HG03520 (cell line): ENCODE measurements at regions not wholly inside any gene's neighbourhood (a gene's known extent, or its start where the extent isn't known, plus 50 kb on each side); places are given as distances from the start of the nearest gene placed in this dataset.

Experiments
- ATAC-seq: cut with Tn5 transposase; IDR thresholded peaks from one replicate; pipeline ENCODE4 v1.9.1; 2021; ENCODE audit warnings: mild to moderate bottlenecking, moderate library complexity; ENCODE audit not compliant: unreplicated experiment

DNA sequence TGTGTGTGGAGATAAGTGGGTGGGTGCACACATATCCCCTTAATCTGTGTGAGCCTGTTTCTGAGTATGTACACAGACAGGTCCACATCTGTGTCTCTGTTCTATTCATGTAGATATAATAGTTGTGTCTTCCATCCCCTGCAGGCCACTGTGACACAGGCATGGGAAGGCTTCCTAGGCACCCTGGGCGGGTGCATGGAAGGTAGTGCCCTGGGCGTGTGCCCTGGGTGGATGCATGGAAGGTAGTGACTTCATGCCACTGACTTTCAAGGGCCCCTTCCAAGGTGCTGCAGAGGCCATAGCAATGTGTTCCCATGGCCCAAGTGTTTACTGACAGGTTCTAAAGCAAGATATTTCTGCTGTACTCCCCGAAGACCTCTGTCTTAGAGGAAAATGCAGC, 462.5 kb upstream of the HS6ST1 start:
- no peak for ATAC-seq

DNA sequence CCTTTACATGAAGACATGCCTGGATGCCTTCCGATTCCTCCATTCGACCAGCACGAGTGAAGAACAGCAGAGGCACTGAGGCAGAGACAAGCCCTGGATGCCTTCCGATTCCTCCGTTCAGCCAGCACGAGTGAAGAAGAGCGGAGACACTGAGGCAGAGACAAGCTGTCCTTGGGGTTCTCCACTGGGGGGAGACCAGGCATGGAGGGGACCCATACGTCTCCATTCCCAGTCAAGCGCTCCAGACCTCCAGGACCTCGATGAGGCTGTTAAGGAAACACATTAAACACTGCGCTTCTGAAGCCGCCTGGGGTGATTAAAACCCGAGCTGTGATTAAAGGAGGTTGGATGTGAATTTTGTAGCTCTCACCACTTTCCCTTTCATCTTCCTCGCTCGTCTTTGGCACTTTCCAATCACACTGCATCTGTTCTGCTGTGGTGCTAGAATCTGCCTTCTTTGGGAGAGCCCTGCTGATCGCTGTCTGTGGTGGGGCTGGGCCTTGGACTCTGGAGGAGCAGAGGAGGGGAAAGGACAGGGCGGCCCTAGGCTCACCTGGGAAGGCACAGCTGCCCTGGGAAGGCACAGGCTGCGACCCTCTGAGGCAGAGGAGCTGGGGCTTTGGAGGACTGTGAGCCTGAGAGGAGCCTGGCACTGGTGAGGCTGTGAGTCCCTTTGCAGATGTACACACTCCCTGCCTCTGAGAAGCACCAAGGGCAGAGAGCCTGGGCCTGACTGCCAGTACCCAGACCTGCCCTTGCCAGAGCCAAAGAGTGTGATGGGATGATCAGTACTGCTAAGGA, 463.1 kb upstream of the HS6ST1 start:
- no peak for ATAC-seq

DNA sequence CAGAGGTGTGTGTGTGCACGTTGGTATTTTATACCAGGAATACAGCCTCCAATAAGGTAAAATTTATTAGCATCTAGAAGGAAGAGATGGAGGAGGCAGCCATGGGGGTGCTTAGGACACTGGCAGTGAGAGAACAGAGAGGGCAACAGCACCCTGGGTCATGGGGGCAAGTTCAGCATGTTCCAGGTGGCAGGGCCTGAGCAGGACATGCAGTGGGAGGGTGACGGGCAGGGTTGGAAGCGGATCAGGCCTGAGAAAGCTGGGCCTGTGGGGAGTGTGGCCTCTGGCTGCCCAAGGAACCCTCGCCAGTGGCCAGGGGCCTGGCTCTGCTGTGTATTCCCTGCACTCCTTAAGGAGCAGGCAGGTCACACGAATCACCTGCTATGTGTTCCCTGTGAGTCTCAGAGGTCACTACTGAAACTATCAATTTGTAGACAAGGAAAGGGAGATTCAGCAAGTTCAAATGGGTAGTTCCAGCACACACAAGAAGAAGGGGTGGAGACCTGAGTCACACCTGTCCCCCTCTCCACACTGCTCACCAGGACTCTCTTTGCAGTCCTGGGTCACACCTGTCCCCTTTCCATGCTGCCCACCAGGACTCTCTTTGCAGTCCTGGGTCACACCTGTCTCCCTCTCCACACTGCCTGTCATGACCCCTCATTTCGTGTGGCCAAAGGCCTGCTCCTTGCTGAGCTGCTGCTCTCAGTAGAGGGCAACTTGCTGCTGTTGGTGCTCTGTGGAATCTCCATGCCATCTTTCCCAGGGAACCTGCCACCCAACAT, 463.9 kb upstream of the HS6ST1 start:
- no peak for ATAC-seq

DNA sequence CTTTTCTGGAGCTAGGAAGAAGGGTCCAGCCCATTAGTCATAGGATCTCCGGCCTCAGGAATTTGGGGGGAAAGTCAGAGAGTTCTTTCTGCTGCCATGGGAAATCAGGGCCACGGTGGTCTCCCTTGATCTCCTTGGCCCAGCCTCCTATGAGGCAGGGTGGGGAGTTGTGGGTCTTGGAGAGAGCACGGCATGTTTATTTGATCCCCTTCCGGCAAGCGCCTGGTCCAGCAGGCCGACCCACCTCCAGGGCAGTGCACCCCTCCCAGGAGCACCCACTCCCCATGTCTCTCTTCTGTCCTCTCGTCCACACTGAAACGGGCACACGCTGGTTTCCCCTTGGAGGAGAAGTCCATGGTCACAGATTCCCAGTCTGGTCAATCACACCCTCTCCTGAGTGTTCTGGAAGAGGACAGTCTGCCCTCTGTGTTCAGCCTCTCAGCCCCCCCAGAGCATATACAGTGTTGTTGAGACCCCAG, 464.6 kb upstream of the HS6ST1 start:
- no peak for ATAC-seq

DNA sequence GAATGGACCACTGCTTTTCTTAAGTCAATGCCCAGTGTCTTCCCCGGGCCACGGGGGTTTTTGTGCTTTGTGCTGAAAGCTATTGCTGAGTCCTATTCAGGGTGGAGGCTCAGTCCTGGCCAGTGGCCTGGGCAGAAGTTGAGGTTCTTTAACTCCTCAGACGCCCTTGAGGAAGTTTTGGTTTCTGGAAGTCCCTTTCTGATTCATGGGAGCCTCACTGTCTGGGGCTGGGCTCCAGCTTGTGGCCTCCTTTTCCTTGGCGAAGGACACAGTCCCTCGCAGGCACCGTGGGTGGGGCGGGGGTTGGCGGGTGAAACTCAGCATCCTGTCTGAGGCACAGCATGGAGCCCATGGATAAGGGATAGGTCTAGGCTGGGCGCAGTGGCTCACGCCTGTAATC, 465.2 kb upstream of the HS6ST1 start:
- ATAC-seq, result no peak

DNA sequence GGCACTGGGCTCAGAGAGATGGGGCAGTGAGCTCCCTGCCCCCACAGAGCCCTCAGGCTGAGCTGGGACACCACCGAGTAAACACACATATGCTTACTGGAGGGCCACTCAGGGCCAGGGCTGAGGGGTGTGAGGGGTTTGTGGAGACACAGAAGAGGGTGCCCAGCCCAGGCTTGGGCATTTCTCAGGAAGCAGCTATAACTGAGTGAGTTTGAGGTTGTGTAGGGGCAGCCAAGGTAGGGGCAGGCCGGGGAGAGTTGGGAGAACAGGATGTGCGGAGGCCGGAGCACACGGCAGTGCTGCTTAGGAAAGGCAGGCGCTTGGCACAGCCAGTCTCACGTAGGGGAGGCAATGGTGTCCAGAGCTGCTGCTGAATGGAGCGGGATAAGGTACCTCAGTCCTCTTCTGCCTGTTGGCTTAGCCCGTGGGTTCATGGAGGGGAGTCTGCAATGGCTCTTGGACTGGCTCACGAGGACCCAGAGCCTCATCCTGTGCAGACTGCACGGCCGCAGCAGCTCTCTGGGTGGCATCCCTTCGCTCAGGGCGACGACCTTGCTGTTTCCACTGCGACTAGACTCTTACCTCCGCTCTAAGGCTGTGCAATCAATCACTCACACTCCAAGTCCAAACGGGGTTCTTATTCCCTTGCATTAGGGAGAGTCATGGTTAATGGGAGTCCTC, 466.1 kb upstream of the HS6ST1 start:
- ATAC-seq, result no peak

DNA sequence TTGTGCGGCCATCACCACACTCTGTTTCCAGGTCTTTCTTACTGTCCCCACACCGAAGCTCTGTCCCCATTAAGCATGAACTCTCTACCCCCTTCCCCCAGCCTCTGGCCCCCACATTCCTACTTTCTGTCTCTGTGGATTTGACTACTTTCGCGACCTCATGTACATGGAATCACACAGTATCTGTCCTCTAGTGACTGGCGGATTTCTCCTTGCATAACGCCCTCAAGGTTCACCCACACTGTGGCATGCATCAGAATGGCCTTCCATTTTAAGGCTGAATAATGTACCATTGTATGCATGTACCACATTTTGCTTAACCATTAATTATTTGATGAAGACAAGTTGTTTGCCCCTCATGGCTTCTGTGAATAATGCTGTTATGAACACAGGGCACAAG, 467.6 kb upstream of the HS6ST1 start:
- no peak for ATAC-seq

DNA sequence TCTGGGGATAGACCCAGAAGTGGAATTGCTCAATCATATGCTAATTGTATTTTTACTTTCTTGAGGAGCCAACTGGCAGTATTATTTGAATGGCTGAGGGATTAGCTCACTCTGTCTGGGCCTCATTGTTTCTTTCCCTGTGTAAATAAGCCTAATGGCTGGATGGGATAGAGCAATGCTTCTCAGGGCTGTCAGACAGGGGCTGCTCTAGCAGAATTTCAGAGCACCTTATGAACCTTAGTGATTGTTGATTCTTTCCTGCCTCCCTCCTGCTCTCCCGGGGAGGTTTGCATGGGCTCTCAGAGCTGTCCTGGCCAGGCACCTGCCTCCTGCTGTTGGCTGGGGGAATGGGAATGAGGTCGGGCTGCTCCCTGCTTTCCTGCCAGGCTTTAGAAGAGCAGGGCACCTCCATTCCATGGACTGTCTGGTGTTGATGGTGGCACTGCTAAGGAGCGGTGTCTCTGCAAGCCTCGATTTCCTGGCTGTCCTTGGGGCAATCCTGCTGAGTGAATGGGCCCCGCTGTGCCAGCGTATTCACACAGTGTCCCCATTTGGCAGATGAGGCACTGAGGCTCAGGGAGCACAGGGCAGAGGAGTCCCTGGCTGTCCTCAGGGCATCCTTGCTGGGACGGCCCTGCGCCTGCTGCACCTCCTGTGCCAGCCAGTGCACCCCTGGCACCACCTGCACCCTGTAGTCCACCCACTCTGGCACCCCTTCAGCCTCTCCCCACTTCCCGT, 468.2 kb upstream of the HS6ST1 start:
- no peak for ATAC-seq

DNA sequence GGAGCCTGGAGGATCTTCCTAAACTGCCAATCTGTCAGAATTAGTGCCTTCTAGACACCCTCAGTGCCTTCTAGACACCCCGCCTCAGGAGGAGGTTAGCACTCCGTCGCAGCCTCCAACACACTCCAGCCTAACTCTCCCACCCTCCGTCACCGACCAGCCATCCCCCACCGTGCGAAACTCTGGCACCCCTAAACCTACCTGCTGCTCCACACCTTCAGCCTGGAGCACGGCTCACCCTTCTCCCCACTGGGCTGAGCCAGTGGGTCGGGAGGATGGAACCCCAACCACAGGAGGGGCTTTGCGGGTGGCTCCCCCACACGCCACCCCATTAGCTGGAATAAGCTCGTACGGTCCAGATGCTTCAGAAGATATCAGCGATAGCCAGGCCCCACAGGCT, 468.9 kb upstream of the HS6ST1 start:
- no peak for ATAC-seq

DNA sequence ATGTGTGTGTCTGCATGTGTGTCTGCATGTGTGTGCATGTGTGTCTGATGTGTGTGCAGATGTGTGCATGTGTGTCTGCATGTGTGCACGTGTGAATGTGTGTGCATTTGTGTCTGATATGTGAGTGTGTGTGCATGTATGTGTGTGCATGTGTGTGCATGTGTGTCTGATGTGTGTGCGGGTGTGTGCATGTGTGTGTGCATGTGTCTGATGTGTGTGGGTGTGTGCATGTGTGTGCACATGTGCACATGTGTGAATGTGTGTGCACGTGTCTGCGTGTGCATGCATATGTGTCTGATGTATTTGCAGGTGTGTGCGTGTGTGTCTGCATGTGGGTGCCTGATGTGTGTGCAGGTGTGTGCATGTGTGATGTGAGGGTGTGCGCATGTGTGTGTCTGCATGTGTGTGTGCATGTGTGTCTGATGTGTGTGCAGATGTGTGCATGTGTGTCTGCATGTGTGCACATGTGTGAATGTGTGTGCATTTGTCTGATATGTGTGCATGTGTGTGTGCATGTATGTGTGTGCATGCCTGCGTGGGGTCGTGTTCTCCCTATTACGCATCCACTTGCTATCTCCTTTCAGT, 470.1 kb upstream of the HS6ST1 start:
- ATAC-seq, result no peak

DNA sequence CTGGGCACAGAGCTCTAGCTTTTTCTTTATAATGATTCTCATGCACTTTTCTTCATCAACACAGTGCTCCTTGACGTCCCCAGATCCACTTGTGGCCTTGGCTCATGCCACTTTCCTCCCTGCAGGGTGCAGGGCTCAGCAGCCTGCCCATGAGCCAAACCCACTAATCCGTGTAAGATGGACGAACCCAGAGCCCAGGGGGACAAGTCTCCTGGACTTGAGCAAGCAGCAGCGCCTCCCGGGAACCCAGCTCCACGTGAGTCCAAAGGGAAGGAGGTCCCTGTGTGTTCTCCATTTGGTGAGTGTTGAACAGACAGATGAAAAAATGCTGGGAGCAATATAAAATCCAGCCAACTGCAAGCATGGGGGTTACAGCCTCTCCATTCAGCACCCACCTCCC, 470.6 kb upstream of the HS6ST1 start:
- no peak for ATAC-seq

DNA sequence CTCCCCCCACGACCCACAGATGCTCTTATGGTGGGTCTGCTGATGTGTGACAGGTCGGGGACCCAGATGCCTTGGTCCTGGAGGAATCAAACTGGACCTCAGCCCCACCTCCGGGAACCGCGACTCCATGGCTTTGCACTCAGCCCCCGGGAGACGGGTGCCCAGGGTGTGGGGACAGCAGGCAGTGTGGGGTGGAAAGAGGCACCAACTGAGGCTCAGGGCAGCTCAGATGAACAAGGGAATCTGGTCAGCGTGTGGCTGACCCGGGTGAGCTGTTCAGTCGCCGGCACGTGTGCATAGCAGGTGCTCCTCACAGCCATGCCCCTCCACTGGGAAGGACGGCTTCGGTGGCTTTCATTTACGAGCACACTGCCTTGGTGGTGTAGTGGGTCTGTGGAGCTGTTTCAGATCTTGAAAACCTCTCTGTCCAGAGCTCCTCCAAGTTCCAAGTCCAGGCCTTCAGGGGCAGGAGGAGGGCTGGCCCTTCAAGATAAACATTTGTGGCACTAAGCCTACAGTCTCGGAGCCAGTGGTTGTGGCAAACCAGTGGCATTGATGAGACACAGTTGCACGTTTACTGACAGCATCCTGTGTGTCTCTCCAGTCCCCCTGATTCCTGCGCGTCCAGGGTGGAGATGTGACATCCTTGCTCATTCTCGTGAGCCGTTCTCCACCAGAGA, 471.2 kb upstream of the HS6ST1 start:
- ATAC-seq, result no peak

DNA sequence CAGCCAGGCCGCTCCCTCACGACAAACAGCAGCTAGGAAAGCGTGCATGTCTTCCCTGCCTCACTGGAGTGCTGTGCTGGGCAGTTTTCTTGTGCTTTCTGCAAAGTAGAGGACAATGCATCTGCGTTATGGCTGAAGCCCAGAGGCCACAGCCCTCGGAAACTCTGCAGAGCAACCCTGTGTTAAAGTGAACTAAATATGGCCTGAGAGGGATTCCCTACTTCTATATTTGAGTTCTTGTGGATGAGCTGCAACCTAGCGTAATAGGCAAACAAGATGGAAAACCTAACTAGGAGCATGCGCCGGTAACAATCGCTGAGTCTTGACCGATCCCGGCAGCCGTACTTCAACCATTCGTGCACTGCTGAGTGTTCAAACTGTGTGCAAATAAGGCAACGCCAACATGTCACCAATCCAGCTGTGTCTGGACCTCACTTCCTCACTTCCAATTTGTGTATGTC, 471.9 kb upstream of the HS6ST1 start:
- ATAC-seq, result no peak

DNA sequence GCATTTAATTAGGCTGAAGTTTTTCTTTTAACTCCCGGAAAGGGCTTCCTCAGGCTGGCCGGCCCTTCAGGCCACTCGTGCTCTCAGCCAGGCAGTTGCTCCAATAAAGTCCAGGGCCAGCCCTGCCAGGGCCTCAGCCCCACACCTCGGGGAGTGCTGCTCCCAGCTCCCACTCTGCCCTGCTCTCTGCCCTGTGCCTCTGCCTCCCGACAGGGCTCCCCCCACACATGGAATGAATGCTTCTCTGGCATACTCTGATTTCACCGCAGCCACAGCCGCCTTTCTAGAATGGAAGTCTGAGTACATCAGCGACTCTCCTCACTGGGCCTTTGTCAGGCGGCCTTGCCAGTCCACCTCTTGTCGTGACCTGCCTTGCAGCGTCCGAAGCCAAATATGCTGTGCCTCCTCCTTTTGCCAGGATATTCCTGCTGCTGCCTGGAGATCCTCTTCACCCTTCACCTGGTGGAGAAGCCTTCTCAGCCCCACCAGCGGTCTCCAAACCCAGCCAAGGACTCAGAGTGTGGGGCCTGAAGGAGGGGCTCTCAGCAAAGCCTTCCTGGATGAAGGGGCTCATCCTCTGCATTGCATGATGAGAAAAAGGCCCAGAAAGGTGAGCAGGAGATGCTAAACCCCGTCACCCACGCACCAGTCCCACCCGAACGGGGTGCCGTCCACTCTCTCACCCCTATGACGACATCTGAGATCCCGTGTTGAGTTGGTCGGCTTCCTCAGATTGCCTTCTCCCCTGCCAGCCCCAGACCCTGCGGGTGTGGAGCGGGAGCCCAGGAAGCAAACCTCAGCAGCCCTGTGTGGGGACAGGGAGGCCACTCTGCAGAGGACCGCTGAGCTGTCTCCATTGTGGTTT, 472.7 kb upstream of the HS6ST1 start:
- ATAC-seq, result no peak

DNA sequence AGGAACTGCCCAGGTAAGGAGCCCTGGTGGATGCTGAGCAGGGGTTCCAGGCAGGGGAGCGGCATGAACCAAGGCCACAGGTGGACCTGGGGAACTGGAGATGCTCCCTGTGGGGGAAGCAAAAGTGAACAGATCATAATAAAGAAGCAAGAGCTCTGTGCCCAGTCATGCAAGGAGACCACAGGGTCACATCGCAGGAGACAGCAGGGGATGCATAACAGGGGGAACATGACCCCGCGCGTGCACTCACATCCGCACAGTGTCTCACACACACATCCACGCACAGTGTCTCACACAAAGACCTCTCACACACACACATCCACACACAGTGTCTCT, 473.3 kb upstream of the HS6ST1 start:
- ATAC-seq, result no peak

DNA sequence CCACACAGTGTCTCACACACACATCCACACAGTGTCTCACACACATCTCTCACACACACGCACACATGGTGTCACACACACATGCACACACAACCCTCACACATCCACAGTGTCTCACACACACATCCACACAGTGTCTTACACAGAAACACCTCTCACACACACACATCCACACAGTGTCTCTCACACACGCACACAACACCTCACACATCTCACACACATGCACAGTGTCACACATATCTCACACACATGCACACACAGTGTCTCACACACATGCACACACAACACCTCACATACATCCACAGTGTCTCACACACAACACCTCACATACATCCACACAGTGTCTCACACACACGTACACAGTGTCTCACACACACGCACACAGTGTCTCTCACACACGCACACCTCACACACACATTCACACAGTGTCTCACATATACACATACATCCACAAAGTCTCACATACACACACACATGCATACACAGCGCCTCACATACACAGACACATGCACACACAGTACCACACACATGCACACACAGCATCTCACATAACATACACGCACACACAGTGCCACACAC, 473.9 kb upstream of the HS6ST1 start:
- no peak for ATAC-seq

DNA sequence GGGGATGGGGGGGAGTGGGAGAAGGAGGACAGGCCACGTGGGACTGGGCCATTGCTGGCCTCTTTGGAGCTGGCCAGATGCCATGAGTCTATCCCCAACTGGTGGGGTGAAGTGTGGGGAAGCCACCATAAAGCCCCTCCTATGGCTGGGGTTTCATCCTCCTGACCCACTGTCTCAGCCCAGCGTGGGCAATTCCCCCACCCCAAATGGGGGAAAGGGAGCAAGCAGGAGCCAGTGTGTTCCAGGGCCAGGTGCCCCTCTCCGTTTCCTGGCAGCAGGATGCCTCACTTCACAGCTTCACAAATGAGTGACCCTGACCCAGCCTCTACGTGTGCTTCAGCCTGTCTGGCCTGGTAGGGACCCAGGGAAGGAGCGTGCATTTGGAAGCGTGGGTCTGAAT, 474.7 kb upstream of the HS6ST1 start:
- no peak for ATAC-seq

DNA sequence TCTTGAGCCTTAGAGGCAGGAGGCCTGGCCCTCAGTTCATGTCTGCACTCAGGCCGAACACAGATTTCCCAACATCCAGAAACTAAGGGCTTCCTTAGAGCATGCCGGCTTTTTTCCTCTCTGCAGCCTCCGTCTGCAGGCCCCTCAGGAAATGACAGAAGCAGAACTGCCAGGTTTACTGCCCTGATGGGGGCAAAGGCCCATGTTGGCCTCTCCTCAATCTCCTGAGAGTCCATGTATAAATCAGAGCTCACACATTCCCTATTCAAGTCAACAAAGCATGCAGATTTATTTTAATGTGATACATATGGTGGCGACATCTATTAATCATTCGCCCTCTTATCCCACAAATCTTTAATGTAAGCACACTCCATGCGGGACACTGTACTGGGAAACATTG, 475.6 kb upstream of the HS6ST1 start:
- ATAC-seq, result no peak

DNA sequence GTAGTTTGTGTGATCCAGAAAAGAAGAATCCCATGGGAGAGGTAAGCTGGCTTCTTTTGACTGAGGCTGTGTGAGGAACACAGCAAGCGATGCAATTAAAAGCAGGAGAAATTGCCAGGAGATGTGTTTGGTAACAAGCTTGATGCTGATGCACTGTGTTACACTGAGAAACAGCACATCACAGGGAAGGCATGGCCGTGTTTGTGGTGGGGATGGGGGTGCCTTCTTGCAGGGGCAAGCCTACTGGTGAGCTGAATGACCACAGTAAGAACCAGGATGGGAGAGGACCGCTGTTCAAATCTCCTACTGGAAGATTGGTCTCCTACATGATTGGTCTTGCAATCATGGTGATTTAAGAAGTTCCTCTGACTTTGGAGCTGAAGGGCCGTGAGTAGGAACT, 477.7 kb upstream of the HS6ST1 start:
- ATAC-seq, result no peak
